ENCODE measurements at regions not wholly inside any gene's neighbourhood (a gene's known extent, or its start where the extent isn't known, plus 50 kb on each side); places are given as distances from the start of the nearest gene placed in this dataset.

- no peak for DNase-seq (ENCODE audit: low read depth in 3 of 3, low spot score in 2 of 3)
Observed at GRCh38 chr12:85733221-85733840, 102.9 kb downstream of the RASSF9 start.

- no peak for DNase-seq (ENCODE audit: low read depth in 3 of 3, low spot score in 2 of 3)
Observed at GRCh38 chr12:85733984-85734383, 102.2 kb downstream of the RASSF9 start.

GRCh38 chr12:85740186-85740585 lies 96.0 kb downstream of the RASSF9 start:
- no peak for DNase-seq (ENCODE audit: low read depth in 3 of 3, low spot score in 2 of 3)

- no peak for DNase-seq (ENCODE audit: low read depth in 3 of 3, low spot score in 2 of 3)
Observed at GRCh38 chr12:85741046-85741445, 95.2 kb downstream of the RASSF9 start.

- DNase-seq (ENCODE audit: low read depth in 3 of 3, low spot score in 2 of 3): peak in 1 of 3 donors; percentile 0
Observed at GRCh38 chr12:85747941-85748495, 88.2 kb downstream of the RASSF9 start.
